ENCODE measurements at regions not wholly inside any gene's neighbourhood (a gene's known extent, or its start where the extent isn't known, plus 50 kb on each side); places are given as distances from the start of the nearest gene placed in this dataset.

GRCh38 chr5:171518916-171519315 lies 99.5 kb downstream of the FGF18 start:
- CTCF ChIA-PET, result no interaction called here

GRCh38 chr5:171520300-171521174 lies 101.1 kb downstream of the FGF18 start:
- no TSS peak for BruUV-seq (replicated peaks)

More at GRCh38 chr5:171518916-171519315, 99.5 kb downstream of the FGF18 start:
- no peak overlapping the region for H3K4me3 ChIP-seq (ENCODE audit: low read depth, low read length, poor library complexity, severe bottlenecking)
- H3K36me3 ChIP-seq (ENCODE audit: insufficient read depth, low read length, poor library complexity, severe bottlenecking), result no peaks in the 10 kb centered on the region
- no peak overlapping the region for H3K27ac ChIP-seq (ENCODE audit: low read depth, low read length, poor library complexity, severe bottlenecking)
- H3K9me3 ChIP-seq (ENCODE audit: low read depth, low read length, poor library complexity, severe bottlenecking), result no peaks in the 10 kb centered on the region
- TF ChIP-seq EZH2 (IDR thresholded peaks at IDR 0.05; ENCODE audit: borderline replicate concordance, low read depth, low read length, poor library complexity, severe bottlenecking) (no peak), CTCF (conservative IDR thresholded peaks at IDR 0.05; ENCODE audit: low read depth, low read length) (no peak)
- no peaks in the 10 kb centered on the region for H3K4me1 ChIP-seq (ENCODE audit: insufficient read depth, low read length, poor library complexity, severe bottlenecking)
- intact Hi-C loops (cut with micrococcal nuclease; ENCODE audit: unreplicated experiment), result no loop called here
- BruUV-seq (replicated peaks), result no TSS peak
- H3K27me3 ChIP-seq (replicated peaks; ENCODE audit: insufficient read depth, low read depth, low read length, poor library complexity), result no peaks in the 10 kb centered on the region
- POLR2A ChIA-PET (ENCODE audit: low non-redundant PET), result no interaction called here
- DNase-seq (ENCODE audit: low spot score), result no peak

DNA sequence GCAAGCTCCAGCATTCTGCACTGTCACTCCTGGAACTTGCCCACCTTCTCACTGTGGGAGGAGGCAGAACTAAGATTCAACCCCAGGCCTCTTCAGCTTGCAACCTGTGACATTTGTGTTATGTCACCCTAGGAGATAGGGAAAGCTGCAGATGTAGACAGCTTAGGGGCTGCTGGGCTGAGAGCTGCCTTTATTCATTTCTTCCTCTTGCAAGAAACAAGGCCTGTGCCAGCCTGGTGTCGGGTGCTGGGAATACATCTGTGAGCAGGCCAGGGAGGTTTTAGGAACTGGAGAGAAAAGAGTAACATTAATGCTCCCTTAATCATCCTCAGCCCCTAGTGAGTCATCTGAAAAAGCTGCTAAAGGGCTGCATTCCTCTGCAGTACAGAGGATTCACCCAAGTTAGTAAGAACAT lies 101.8 kb downstream of the FGF18 start:
- CTCF ChIA-PET, result interaction anchor here (0.5 kb wide), 1 partner anchor 230 kb away, joined by 3 read pairs; no protein-coding TSS in a partner anchor
- H3K27me3 ChIP-seq (replicated peaks; ENCODE audit: insufficient read depth, low read depth, low read length, poor library complexity), result no peaks in the 10 kb centered on the region
- POLR2A ChIA-PET (ENCODE audit: low non-redundant PET), result no interaction called here
- H3K36me3 ChIP-seq (ENCODE audit: insufficient read depth, low read length, poor library complexity, severe bottlenecking), result no peaks in the 10 kb centered on the region
- H3K4me1 ChIP-seq (ENCODE audit: insufficient read depth, low read length, poor library complexity, severe bottlenecking), result no peaks in the 10 kb centered on the region
- no peaks in the 10 kb centered on the region for H3K9me3 ChIP-seq (ENCODE audit: low read depth, low read length, poor library complexity, severe bottlenecking)
- H3K27ac ChIP-seq (ENCODE audit: low read depth, low read length, poor library complexity, severe bottlenecking), result no peak overlapping the region
- intact Hi-C loops (cut with micrococcal nuclease; ENCODE audit: unreplicated experiment), result no loop called here
- peak; percentile 49 for DNase-seq (ENCODE audit: low spot score)
- H3K4me3 ChIP-seq (ENCODE audit: low read depth, low read length, poor library complexity, severe bottlenecking), result no peak overlapping the region
- TF ChIP-seq CTCF (conservative IDR thresholded peaks at IDR 0.05; ENCODE audit: low read depth, low read length), result no peak
- TF ChIP-seq EZH2 (IDR thresholded peaks at IDR 0.05; ENCODE audit: borderline replicate concordance, low read depth, low read length, poor library complexity, severe bottlenecking), result no peak
- no TSS peak for BruUV-seq (replicated peaks)

More at GRCh38 chr5:171520300-171521174, 101.1 kb downstream of the FGF18 start:
- intact Hi-C loops (cut with micrococcal nuclease; ENCODE audit: unreplicated experiment), result no loop called here
- Histone ChIP-seq H3K27me3 (replicated peaks; ENCODE audit: insufficient read depth, low read depth, low read length, poor library complexity) (no peaks in the 10 kb centered on the region), H3K4me3 (ENCODE audit: low read depth, low read length, poor library complexity, severe bottlenecking) (no peak overlapping the region), H3K27ac (ENCODE audit: low read depth, low read length, poor library complexity, severe bottlenecking) (no peak overlapping the region), H3K36me3 (ENCODE audit: insufficient read depth, low read length, poor library complexity, severe bottlenecking) (no peaks in the 10 kb centered on the region), H3K9me3 (ENCODE audit: low read depth, low read length, poor library complexity, severe bottlenecking) (no peaks in the 10 kb centered on the region), H3K4me1 (ENCODE audit: insufficient read depth, low read length, poor library complexity, severe bottlenecking) (no peaks in the 10 kb centered on the region)
- TF ChIP-seq EZH2 (IDR thresholded peaks at IDR 0.05; ENCODE audit: borderline replicate concordance, low read depth, low read length, poor library complexity, severe bottlenecking) (no peak), CTCF (conservative IDR thresholded peaks at IDR 0.05; ENCODE audit: low read depth, low read length) (no peak)
- DNase-seq (ENCODE audit: low spot score), result no peak
- ChIA-PET CTCF (no interaction called here), POLR2A (ENCODE audit: low non-redundant PET) (no interaction called here)

Data from A673 (cell line).